Stimulated activated naive CD8-positive, alpha-beta T cell treated with anti-CD3 and anti-CD28 coated beads, Interleukin-15, amount 100 ng/mL, for 72 hours (primary cell): ENCODE measurements at regions not wholly inside any gene's neighbourhood (a gene's known extent, or its start where the extent isn't known, plus 50 kb on each side); places are given as distances from the start of the nearest gene placed in this dataset.
"Not testable (repeated sequence)": the region's sequence is repeated elsewhere in the genome, so short reads cannot be mapped to it uniquely, and the experiment has no call there.

Experiments
- ATAC-seq: fragments of 150-1000 bp; cut with Tn5 transposase; 2 replicates; pipeline ENCODE4 v1.10.0; 2021; ENCODE audit warnings: mild to moderate bottlenecking, moderate library complexity
- DNase-seq, 2 donors: peaks; one replicate each; pipeline ENCODE4 v3.0.0; 2021 to 2022
- H3K27ac Mint-ChIP-seq, 2 donors: one replicate each; pipeline ENCODE4 v1.8.0; 2022; ENCODE audit warnings: mild to moderate bottlenecking in 2 of 2, mixed read lengths in 2 of 2, moderate library complexity in 2 of 2
- H3K27me3 Mint-ChIP-seq: one replicate; pipeline ENCODE4 v1.8.0; 2022; ENCODE audit warnings: mixed read lengths
- H3K4me1 Mint-ChIP-seq: one replicate; pipeline ENCODE4 v1.8.0; 2022; ENCODE audit warnings: mild to moderate bottlenecking, mixed read lengths
- H3K4me3 Mint-ChIP-seq, 2 donors: one replicate each; pipeline ENCODE4 v1.8.0; 2022; ENCODE audit warnings: mild to moderate bottlenecking in 2 of 2, mixed read lengths in 2 of 2, moderate library complexity in 1 of 2
- H3K9me3 Mint-ChIP-seq, 2 donors: one replicate each; pipeline ENCODE4 v1.8.0; 2022; ENCODE audit warnings: mixed read lengths in 2 of 2

GRCh38 chr4:84232309-84233095 is 266.6 kb downstream of the NKX6-1 start:
- Mint-ChIP-seq H3K27ac (no peak overlapping the region), H3K27me3 (peaks cover 6% of the 10 kb centered on the region), H3K4me3 (no peak overlapping the region), H3K9me3 (peaks cover 0 to 13% of the 10 kb centered on the region in 2 donors), H3K4me1 (no peaks in the 10 kb centered on the region)
- DNase-seq (no peak), ATAC-seq (no peak)

GRCh38 chr4:84231539-84232055 is 267.5 kb downstream of the NKX6-1 start:
- Mint-ChIP-seq H3K4me1 (no peaks in the 10 kb centered on the region), H3K27me3 (peaks cover 6% of the 10 kb centered on the region), H3K4me3 (no peak overlapping the region), H3K9me3 (peaks cover 0 to 7% of the 10 kb centered on the region in 2 donors), H3K27ac (no peak overlapping the region)
- ATAC-seq (no peak), DNase-seq (no peak)

GRCh38 chr4:84224522-84224921 is 274.6 kb downstream of the NKX6-1 start:
- peaks cover 6% of the 10 kb centered on the region for H3K27me3 Mint-ChIP-seq
- DNase-seq (no peak), ATAC-seq (no peak)
- H3K9me3 Mint-ChIP-seq, result peaks cover 0 to 7% of the 10 kb centered on the region in 2 donors
- H3K27ac Mint-ChIP-seq, result no peak overlapping the region
- no peaks in the 10 kb centered on the region for H3K4me1 Mint-ChIP-seq
- H3K4me3 Mint-ChIP-seq, result no peak overlapping the region

- ATAC-seq, result no peak
- H3K4me1 Mint-ChIP-seq, result no peaks in the 10 kb centered on the region
- no peak for DNase-seq
- no peaks in the 10 kb centered on the region for H3K27me3 Mint-ChIP-seq
- no peak overlapping the region for H3K27ac Mint-ChIP-seq
- H3K4me3 Mint-ChIP-seq, result no peak overlapping the region
- no peaks in the 10 kb centered on the region for H3K9me3 Mint-ChIP-seq
These were observed 277.4 kb downstream of the NKX6-1 start for GRCh38 chr4:84221704-84222103.

- no peak for DNase-seq
- no peak overlapping the region for H3K4me3 Mint-ChIP-seq
- no peak for ATAC-seq
- no peak overlapping the region for H3K27ac Mint-ChIP-seq
- H3K9me3 Mint-ChIP-seq, result no peaks in the 10 kb centered on the region
- H3K4me1 Mint-ChIP-seq, result no peaks in the 10 kb centered on the region
- H3K27me3 Mint-ChIP-seq, result no peaks in the 10 kb centered on the region
These were observed 278.1 kb downstream of the NKX6-1 start for GRCh38 chr4:84220990-84221389.

- Mint-ChIP-seq H3K4me3 (no peak overlapping the region), H3K27me3 (no peaks in the 10 kb centered on the region), H3K9me3 (no peaks in the 10 kb centered on the region), H3K4me1 (no peaks in the 10 kb centered on the region), H3K27ac (no peak overlapping the region)
- ATAC-seq (no peak), DNase-seq (no peak)
These were observed 279.4 kb downstream of the NKX6-1 start for GRCh38 chr4:84219656-84220055.

GRCh38 chr4:84218031-84218430 is 281.1 kb downstream of the NKX6-1 start:
- Mint-ChIP-seq H3K27me3 (no peaks in the 10 kb centered on the region), H3K9me3 (no peaks in the 10 kb centered on the region), H3K4me1 (no peaks in the 10 kb centered on the region), H3K4me3 (no peak overlapping the region), H3K27ac (no peak overlapping the region)
- ATAC-seq (no peak), DNase-seq (no peak)

GRCh38 chr4:84215217-84215616 is 283.9 kb downstream of the NKX6-1 start:
- no peaks in the 10 kb centered on the region for H3K4me1 Mint-ChIP-seq
- no peaks in the 10 kb centered on the region for H3K9me3 Mint-ChIP-seq
- ATAC-seq (no peak), DNase-seq (no peak)
- no peaks in the 10 kb centered on the region for H3K27me3 Mint-ChIP-seq
- H3K27ac Mint-ChIP-seq, result no peak overlapping the region
- no peak overlapping the region for H3K4me3 Mint-ChIP-seq

GRCh38 chr4:84206226-84206625 is 292.9 kb downstream of the NKX6-1 start:
- H3K27ac Mint-ChIP-seq, H3K4me3 Mint-ChIP-seq, ATAC-seq, H3K27me3 Mint-ChIP-seq, H3K4me1 Mint-ChIP-seq, DNase-seq: not testable (repeated sequence)
- peaks cover 22 to 31% of the 10 kb centered on the region in 2 donors for H3K9me3 Mint-ChIP-seq

- no peaks in the 10 kb centered on the region for H3K4me1 Mint-ChIP-seq
- ATAC-seq (no peak), DNase-seq (no peak)
- H3K4me3 Mint-ChIP-seq, result no peak overlapping the region
- H3K9me3 Mint-ChIP-seq, result peaks cover 0 to 6% of the 10 kb centered on the region in 2 donors
- H3K27me3 Mint-ChIP-seq, result no peaks in the 10 kb centered on the region
- no peak overlapping the region for H3K27ac Mint-ChIP-seq
These were observed 309.9 kb downstream of the NKX6-1 start for GRCh38 chr4:84189144-84189543.

GRCh38 chr4:84179409-84179808 is 319.7 kb downstream of the NKX6-1 start:
- Mint-ChIP-seq H3K4me3 (no peak overlapping the region), H3K27ac (no peak overlapping the region), H3K4me1 (no peaks in the 10 kb centered on the region), H3K27me3 (no peaks in the 10 kb centered on the region), H3K9me3 (no peaks in the 10 kb centered on the region)
- DNase-seq (no peak), ATAC-seq (no peak)

GRCh38 chr4:84177831-84178542 is 321.1 kb downstream of the NKX6-1 start:
- H3K4me1 Mint-ChIP-seq, result no peaks in the 10 kb centered on the region
- H3K4me3 Mint-ChIP-seq, result no peak overlapping the region
- H3K27ac Mint-ChIP-seq, result peak overlapping the region in 1 of 2 donors; percentile 48
- no peaks in the 10 kb centered on the region for H3K27me3 Mint-ChIP-seq
- H3K9me3 Mint-ChIP-seq, result no peaks in the 10 kb centered on the region
- ATAC-seq, result no peak
- DNase-seq, result no peak

GRCh38 chr4:84176016-84176415 is 323.1 kb downstream of the NKX6-1 start:
- H3K4me1 Mint-ChIP-seq, result no peaks in the 10 kb centered on the region
- no peak overlapping the region for H3K27ac Mint-ChIP-seq
- H3K27me3 Mint-ChIP-seq, result no peaks in the 10 kb centered on the region
- no peak overlapping the region for H3K4me3 Mint-ChIP-seq
- DNase-seq, result no peak
- H3K9me3 Mint-ChIP-seq, result no peaks in the 10 kb centered on the region
- no peak for ATAC-seq

GRCh38 chr4:84171871-84172270 is 327.2 kb downstream of the NKX6-1 start:
- no peak overlapping the region for H3K27ac Mint-ChIP-seq
- ATAC-seq (no peak), DNase-seq (no peak)
- H3K4me3 Mint-ChIP-seq, result no peak overlapping the region
- H3K4me1 Mint-ChIP-seq, result no peaks in the 10 kb centered on the region
- no peaks in the 10 kb centered on the region for H3K27me3 Mint-ChIP-seq
- H3K9me3 Mint-ChIP-seq, result no peaks in the 10 kb centered on the region

- Mint-ChIP-seq H3K27ac (no peak overlapping the region), H3K4me1 (no peaks in the 10 kb centered on the region), H3K4me3 (no peak overlapping the region), H3K9me3 (no peaks in the 10 kb centered on the region), H3K27me3 (peaks cover 3% of the 10 kb centered on the region)
- no peak for DNase-seq
- ATAC-seq, result no peak
These were observed 331.5 kb downstream of the NKX6-1 start for GRCh38 chr4:84167564-84167963.

- no peaks in the 10 kb centered on the region for H3K4me1 Mint-ChIP-seq
- no peak overlapping the region for H3K4me3 Mint-ChIP-seq
- DNase-seq, result no peak
- ATAC-seq, result no peak
- no peak overlapping the region for H3K27ac Mint-ChIP-seq
- H3K27me3 Mint-ChIP-seq, result peaks cover 7% of the 10 kb centered on the region
- no peaks in the 10 kb centered on the region for H3K9me3 Mint-ChIP-seq
These were observed 332.0 kb downstream of the NKX6-1 start for GRCh38 chr4:84167093-84167492.
